ENCODE measurements at regions not wholly inside any gene's neighbourhood (a gene's known extent, or its start where the extent isn't known, plus 50 kb on each side); places are given as distances from the start of the nearest gene placed in this dataset.

DNA sequence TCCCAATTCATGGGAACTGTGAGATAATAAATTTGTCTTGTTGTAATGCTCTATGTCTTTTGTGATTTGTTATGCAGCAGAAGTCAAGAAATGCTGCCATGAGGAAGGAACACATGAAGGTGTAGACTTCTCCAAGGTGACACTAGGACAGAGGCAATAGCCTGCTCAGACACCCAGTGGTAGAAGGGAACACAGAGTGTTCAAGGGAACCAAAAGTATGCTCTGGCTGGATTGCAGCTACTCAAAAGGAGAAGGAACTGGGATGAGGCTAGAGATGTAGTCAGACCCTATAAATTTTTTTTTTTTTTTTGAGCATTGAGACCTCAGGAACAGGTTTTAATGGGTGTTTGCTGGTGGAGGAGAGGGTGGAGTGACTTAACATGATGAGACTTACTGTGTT, 232.5 kb downstream of the PARP8 start:
- Histone ChIP-seq H3K79me2 (ENCODE audit: insufficient read depth, low read length) (no peaks in the 10 kb centered on the region), H3K9me3 (ENCODE audit: insufficient read depth, low read length) (no peaks in the 10 kb centered on the region), H2AFZ (ENCODE audit: low read depth, low read length, severe bottlenecking) (no peak overlapping the region), H4K20me1 (ENCODE audit: low read depth, low read length) (no peaks in the 10 kb centered on the region), H3K27me3 (ENCODE audit: low read length) (no peaks in the 10 kb centered on the region), H3K9ac (ENCODE audit: low read length) (no peak overlapping the region), H3K36me3 (ENCODE audit: low read length) (no peaks in the 10 kb centered on the region), H3F3A (ENCODE audit: insufficient read depth) (no peaks in the 10 kb centered on the region), H3K9me2 (replicated peaks; ENCODE audit: insufficient read depth, low read length) (no peaks in the 10 kb centered on the region), H3K4me2 (ENCODE audit: low read depth, low read length, poor library complexity, severe bottlenecking) (no peak overlapping the region), H3K4me3 (ENCODE audit: insufficient read depth, low read length, poor library complexity, severe bottlenecking) (no peak overlapping the region), H3K27ac (ENCODE audit: low read depth, low read length) (no peak overlapping the region)
- no peak for TF ChIP-seq EZH2phosphoT487 (conservative IDR thresholded peaks at IDR 0.05; ENCODE audit: low read length)
- TF ChIP-seq CTCF (IDR thresholded peaks at IDR 0.05; ENCODE audit: insufficient read depth, low read length, poor library complexity, severe bottlenecking), result no peak

- Histone ChIP-seq H3K27me3 (ENCODE audit: low read length) (no peaks in the 10 kb centered on the region), H3K9ac (ENCODE audit: low read length) (no peak overlapping the region), H2AFZ (ENCODE audit: low read depth, low read length, severe bottlenecking) (no peak overlapping the region), H3K79me2 (ENCODE audit: insufficient read depth, low read length) (no peaks in the 10 kb centered on the region), H3K9me3 (ENCODE audit: insufficient read depth, low read length) (no peaks in the 10 kb centered on the region), H3K9me2 (replicated peaks; ENCODE audit: insufficient read depth, low read length) (no peaks in the 10 kb centered on the region), H4K20me1 (ENCODE audit: low read depth, low read length) (no peaks in the 10 kb centered on the region), H3F3A (ENCODE audit: insufficient read depth) (no peaks in the 10 kb centered on the region), H3K4me2 (ENCODE audit: low read depth, low read length, poor library complexity, severe bottlenecking) (no peak overlapping the region), H3K4me3 (ENCODE audit: insufficient read depth, low read length, poor library complexity, severe bottlenecking) (no peak overlapping the region), H3K36me3 (ENCODE audit: low read length) (no peaks in the 10 kb centered on the region), H3K27ac (ENCODE audit: low read depth, low read length) (no peak overlapping the region)
- no peak for TF ChIP-seq EZH2phosphoT487 (conservative IDR thresholded peaks at IDR 0.05; ENCODE audit: low read length)
- TF ChIP-seq CTCF (IDR thresholded peaks at IDR 0.05; ENCODE audit: insufficient read depth, low read length, poor library complexity, severe bottlenecking), result no peak
Observed at GRCh38 chr5:50900952-50901510, 234.6 kb downstream of the PARP8 start.

GRCh38 chr5:50903651-50904050, 237.2 kb downstream of the PARP8 start:
- no peaks in the 10 kb centered on the region for H3K9me2 ChIP-seq (replicated peaks; ENCODE audit: insufficient read depth, low read length)
- H3K36me3 ChIP-seq (ENCODE audit: low read length), result no peaks in the 10 kb centered on the region
- no peaks in the 10 kb centered on the region for H4K20me1 ChIP-seq (ENCODE audit: low read depth, low read length)
- H3K4me3 ChIP-seq (ENCODE audit: insufficient read depth, low read length, poor library complexity, severe bottlenecking), result no peak overlapping the region
- TF ChIP-seq CTCF (IDR thresholded peaks at IDR 0.05; ENCODE audit: insufficient read depth, low read length, poor library complexity, severe bottlenecking) (no peak), EZH2phosphoT487 (conservative IDR thresholded peaks at IDR 0.05; ENCODE audit: low read length) (no peak)
- no peak overlapping the region for H3K4me2 ChIP-seq (ENCODE audit: low read depth, low read length, poor library complexity, severe bottlenecking)
- no peak overlapping the region for H3K9ac ChIP-seq (ENCODE audit: low read length)
- H3K9me3 ChIP-seq (ENCODE audit: insufficient read depth, low read length), result no peaks in the 10 kb centered on the region
- no peaks in the 10 kb centered on the region for H3K79me2 ChIP-seq (ENCODE audit: insufficient read depth, low read length)
- no peak overlapping the region for H2AFZ ChIP-seq (ENCODE audit: low read depth, low read length, severe bottlenecking)
- no peaks in the 10 kb centered on the region for H3F3A ChIP-seq (ENCODE audit: insufficient read depth)
- no peak overlapping the region for H3K27ac ChIP-seq (ENCODE audit: low read depth, low read length)
- no peaks in the 10 kb centered on the region for H3K27me3 ChIP-seq (ENCODE audit: low read length)
